NB4 (cell line): ENCODE measurements at regions not wholly inside any gene's neighbourhood (a gene's known extent, or its start where the extent isn't known, plus 50 kb on each side); places are given as distances from the start of the nearest gene placed in this dataset.
"Not testable (repeated sequence)": the region's sequence is repeated elsewhere in the genome, so short reads cannot be mapped to it uniquely, and the experiment has no call there.

Source experiments
- DNase-seq: peaks from one replicate; pipeline ENCODE4 v3.0.0; 2010; ENCODE audit warnings: low read depth
- H3K4me3 ChIP-seq: one replicate; pipeline ENCODE4 v1.5.1; 2011; ENCODE audit warnings: mild to moderate bottlenecking, low read depth, low read length, moderate library complexity
- MYC ChIP-seq: IDR thresholded peaks from 2 replicates; pipeline ENCODE4 v1.6.1; 2011; ENCODE audit warnings: low read depth, low read length
- POLR2A ChIP-seq: IDR thresholded peaks from 2 replicates; pipeline ENCODE4 v1.6.1; 2011; ENCODE audit warnings: mild to moderate bottlenecking; ENCODE audit not compliant: insufficient read length; ENCODE audit errors: extremely low read depth
- TF ChIP-seq, protein P1 (sequence below): IDR thresholded peaks from one replicate; pipeline ENCODE4 v1.5.1; 2012; ENCODE audit warnings: low read depth, low read length
- TF ChIP-seq, protein P2 (sequence below): IDR thresholded peaks from 2 replicates; pipeline ENCODE4 v1.6.1; 2011; ENCODE audit warnings: low read depth, low read length

DNA sequence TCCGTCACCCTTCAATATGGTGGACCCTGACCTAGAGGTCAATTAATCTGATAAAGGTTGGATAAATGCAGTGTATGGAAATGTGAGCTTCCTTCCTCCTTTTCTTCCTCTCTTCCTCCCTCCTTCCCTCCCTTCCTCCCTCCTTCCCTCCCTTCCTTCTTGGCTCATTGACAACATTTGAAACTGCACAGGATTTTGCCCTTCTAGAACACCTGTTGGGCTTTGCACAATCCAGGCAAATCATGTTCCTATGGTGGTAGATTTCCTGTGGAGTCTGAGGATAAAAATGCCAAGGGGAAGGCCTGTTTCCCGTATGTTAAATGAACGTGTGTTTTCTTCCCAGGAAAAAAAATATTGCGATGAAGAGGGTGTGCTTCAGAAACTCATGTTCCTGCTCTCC, 642.8 kb downstream of the EPM2A start:
- no peak for DNase-seq
- H3K4me3 ChIP-seq = no peak overlapping the region
- TF ChIP-seq, protein P1, sequence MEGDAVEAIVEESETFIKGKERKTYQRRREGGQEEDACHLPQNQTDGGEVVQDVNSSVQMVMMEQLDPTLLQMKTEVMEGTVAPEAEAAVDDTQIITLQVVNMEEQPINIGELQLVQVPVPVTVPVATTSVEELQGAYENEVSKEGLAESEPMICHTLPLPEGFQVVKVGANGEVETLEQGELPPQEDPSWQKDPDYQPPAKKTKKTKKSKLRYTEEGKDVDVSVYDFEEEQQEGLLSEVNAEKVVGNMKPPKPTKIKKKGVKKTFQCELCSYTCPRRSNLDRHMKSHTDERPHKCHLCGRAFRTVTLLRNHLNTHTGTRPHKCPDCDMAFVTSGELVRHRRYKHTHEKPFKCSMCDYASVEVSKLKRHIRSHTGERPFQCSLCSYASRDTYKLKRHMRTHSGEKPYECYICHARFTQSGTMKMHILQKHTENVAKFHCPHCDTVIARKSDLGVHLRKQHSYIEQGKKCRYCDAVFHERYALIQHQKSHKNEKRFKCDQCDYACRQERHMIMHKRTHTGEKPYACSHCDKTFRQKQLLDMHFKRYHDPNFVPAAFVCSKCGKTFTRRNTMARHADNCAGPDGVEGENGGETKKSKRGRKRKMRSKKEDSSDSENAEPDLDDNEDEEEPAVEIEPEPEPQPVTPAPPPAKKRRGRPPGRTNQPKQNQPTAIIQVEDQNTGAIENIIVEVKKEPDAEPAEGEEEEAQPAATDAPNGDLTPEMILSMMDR = no peak
- TF ChIP-seq, protein P2, sequence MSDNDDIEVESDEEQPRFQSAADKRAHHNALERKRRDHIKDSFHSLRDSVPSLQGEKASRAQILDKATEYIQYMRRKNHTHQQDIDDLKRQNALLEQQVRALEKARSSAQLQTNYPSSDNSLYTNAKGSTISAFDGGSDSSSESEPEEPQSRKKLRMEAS = no peak
- TF ChIP-seq MYC (no peak), POLR2A (no peak)

DNA sequence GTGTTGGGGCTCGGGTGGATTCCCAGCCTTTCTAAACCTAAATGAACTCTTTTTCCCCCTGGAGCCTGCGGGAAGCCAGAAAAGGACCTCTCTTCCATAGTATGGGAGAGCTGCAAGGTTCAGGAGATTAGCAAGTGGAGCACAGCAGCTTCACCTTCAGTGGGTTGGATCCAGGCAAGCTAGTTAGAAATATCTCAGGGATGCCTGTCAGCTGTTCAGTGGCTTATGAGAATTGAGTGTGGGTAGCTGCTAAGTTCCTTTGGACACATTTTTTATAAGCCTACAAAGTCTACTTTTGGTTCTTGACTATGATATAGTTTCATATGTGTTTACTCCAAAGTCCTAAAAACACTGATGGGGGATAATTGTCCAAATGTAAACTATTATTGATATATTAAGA, 642.1 kb downstream of the EPM2A start:
- TF ChIP-seq POLR2A (no peak), MYC (no peak)
- TF ChIP-seq, protein P2 = no peak
- TF ChIP-seq, protein P1 = no peak
- DNase-seq = no peak
- H3K4me3 ChIP-seq = no peak overlapping the region

DNA sequence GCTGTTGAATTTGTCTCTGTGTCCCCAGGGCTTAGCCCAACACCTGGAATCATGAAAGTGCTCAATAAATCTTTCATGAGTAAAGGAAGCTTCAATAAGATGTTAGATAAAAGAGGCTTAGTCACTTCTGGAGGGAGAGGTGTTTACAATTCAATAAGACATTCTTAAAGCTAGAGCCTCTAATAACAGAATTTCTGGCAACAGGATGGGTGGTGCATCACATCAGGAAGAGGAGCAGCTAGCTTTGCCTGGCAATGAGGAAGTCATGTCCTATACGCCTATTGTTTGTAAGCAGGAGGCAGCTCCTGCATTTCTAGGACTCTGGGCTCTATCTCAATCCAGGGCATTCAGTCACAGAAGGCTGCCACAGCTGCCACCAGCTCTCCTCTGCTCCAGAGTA, 638.5 kb downstream of the EPM2A start:
- H3K4me3 ChIP-seq = no peak overlapping the region
- TF ChIP-seq, protein P2 = no peak
- TF ChIP-seq POLR2A (no peak), MYC (no peak)
- TF ChIP-seq, protein P1 = no peak
- DNase-seq = no peak

DNA sequence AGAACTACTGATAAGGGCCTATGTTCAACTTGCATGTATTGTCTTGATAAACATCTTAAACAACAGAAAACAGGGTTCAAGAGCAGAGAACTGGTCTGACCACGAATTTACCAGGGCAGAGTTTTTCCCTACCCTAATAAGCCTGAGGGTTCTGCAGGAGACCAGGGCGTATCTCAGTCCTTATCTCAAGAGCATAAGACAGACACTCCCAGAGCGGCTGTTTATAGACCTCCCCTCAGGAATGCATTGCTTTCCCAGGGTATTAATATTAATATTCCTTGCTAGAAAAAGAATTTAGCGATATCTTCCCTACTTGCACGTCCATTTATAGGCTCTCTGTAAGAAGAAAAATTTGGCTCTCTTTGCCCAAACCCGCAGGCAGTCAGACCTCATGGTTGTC, 637.2 kb downstream of the EPM2A start:
- H3K4me3 ChIP-seq, DNase-seq: not testable (repeated sequence)

DNA sequence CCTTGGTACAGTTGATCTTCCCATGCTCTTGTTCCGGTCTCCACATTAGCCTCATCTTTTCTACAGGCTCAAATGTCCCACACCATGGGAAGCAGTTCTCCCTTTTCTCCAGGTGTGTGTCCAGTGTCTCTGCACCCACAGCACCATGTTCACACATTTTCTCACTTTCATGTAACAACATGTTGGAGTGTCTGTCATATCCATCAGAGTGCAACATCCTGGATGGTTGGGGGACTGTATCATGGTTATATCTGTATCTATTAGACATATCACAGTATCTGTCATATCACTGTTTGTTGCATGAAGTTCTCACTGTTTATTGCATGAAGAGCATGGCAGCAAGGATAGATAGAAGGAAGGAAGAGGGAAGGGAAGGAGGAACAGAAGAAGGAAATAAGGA, 635.6 kb downstream of the EPM2A start:
- no peak for TF ChIP-seq POLR2A
- TF ChIP-seq, protein P2 = no peak
- TF ChIP-seq MYC = no peak
- TF ChIP-seq, protein P1 = no peak
- DNase-seq = no peak
- no peak overlapping the region for H3K4me3 ChIP-seq

DNA sequence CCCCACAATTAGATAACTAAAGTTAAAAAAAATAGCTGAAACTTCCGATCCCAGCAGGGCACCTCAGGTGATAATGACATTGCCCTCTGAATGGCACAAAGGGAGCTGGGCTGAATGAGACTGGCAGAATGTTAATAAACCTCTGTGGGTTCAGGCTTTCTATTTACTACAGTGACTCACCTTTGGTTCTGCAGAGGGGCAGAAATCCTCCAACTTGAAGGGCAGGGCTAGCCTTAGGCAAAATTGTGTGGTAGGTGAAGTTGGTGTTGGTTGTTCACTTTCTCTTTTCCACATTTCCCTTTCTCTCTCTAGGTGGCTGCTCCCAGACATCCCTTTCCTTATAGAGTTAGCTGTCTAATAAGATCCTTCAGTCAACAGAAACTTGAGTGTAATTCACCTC, 625.2 kb downstream of the EPM2A start:
- no peak overlapping the region for H3K4me3 ChIP-seq
- TF ChIP-seq POLR2A (no peak), MYC (no peak)
- TF ChIP-seq, protein P2 = no peak
- TF ChIP-seq, protein P1 = no peak
- DNase-seq = no peak

DNA sequence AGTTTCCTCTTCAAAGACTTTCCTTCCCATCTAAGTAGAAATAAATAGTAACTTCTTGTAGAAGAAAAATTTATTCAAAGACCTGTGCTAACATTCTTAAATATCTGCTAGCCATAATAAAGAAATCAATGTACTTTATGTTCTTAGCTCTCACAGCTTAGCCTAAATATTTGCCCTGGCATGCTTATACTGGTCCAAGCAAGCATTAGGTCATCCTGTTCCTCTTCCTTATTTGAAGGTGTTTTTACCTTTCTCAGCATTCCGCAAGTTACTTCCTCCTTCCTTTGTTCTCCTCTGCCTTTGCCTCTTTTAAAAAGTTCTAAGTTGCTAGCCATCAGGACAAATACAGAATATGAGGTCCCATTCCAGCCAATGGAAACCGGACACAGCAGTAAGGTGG, 623.9 kb downstream of the EPM2A start:
- DNase-seq, H3K4me3 ChIP-seq: not testable (repeated sequence)
